NCI-H2081 treated with DMSO at 0.1 percent for 48 hours (cell line): ENCODE measurements at regions not wholly inside any gene's neighbourhood (a gene's known extent, or its start where the extent isn't known, plus 50 kb on each side); places are given as distances from the start of the nearest gene placed in this dataset.

Experiments
- DNase-seq: peaks from one replicate; lab custom pipeline; 2025; lab: John Stamatoyannopoulos, UW

- no peak for DNase-seq
These were observed 574.5 kb upstream of the ZEB2 start for GRCh38 chr2:145094370-145094769.

- DNase-seq = no peak
These were observed 572.0 kb upstream of the ZEB2 start for GRCh38 chr2:145091967-145092366.

GRCh38 chr2:145090841-145091761, 571.2 kb upstream of the ZEB2 start:
- DNase-seq = no peak

GRCh38 chr2:145088756-145089155, 568.8 kb upstream of the ZEB2 start:
- DNase-seq = no peak

GRCh38 chr2:145086910-145087309, 567.0 kb upstream of the ZEB2 start:
- no peak for DNase-seq

GRCh38 chr2:145085612-145086011, 565.7 kb upstream of the ZEB2 start:
- DNase-seq = no peak

GRCh38 chr2:145080426-145080825, 560.5 kb upstream of the ZEB2 start:
- DNase-seq = no peak

GRCh38 chr2:145079641-145080040, 559.7 kb upstream of the ZEB2 start:
- no peak for DNase-seq

GRCh38 chr2:145078923-145079322, 559.0 kb upstream of the ZEB2 start:
- DNase-seq = no peak

GRCh38 chr2:145076085-145076484, 556.2 kb upstream of the ZEB2 start:
- DNase-seq = no peak

- no peak for DNase-seq
These were observed 555.6 kb upstream of the ZEB2 start for GRCh38 chr2:145075454-145076062.

- DNase-seq = no peak
These were observed 550.8 kb upstream of the ZEB2 start for GRCh38 chr2:145070703-145071102.

- no peak for DNase-seq
These were observed 548.6 kb upstream of the ZEB2 start for GRCh38 chr2:145068509-145068908.

- no peak for DNase-seq
These were observed 547.7 kb upstream of the ZEB2 start for GRCh38 chr2:145067549-145068030.

- DNase-seq = no peak
These were observed 547.1 kb upstream of the ZEB2 start for GRCh38 chr2:145066856-145067548.

- no peak for DNase-seq
These were observed 546.3 kb upstream of the ZEB2 start for GRCh38 chr2:145066151-145066661.

GRCh38 chr2:145065342-145065741, 545.4 kb upstream of the ZEB2 start:
- no peak for DNase-seq

- no peak for DNase-seq
These were observed 544.6 kb upstream of the ZEB2 start for GRCh38 chr2:145064511-145064910.

- no peak for DNase-seq
These were observed 541.0 kb upstream of the ZEB2 start for GRCh38 chr2:145060876-145061275.

- DNase-seq = no peak
These were observed 540.0 kb upstream of the ZEB2 start for GRCh38 chr2:145059914-145060313.

- no peak for DNase-seq
These were observed 539.4 kb upstream of the ZEB2 start for GRCh38 chr2:145059343-145059742.

- DNase-seq = no peak
These were observed 538.5 kb upstream of the ZEB2 start for GRCh38 chr2:145058457-145058856.

- DNase-seq = no peak
These were observed 535.7 kb upstream of the ZEB2 start for GRCh38 chr2:145055651-145056050.
